Adrenal gland (tissue), 9 donors: ENCODE measurements at regions not wholly inside any gene's neighbourhood (a gene's known extent, or its start where the extent isn't known, plus 50 kb on each side); places are given as distances from the start of the nearest gene placed in this dataset.

Source experiments
- DNase-seq, 7 donors: peaks; one replicate each; pipeline ENCODE4 v3.0.0-alpha.2; 2019 to 2020
- H3K27ac ChIP-seq, 5 donors: fragments of 200-600 bp; sonication (generic) in 4 of 5; 1 replicate in 3 of 5; 2 replicates in 2 of 5; pipeline versions ENCODE4 v1.5.1 to v1.8.0; 2016 to 2020; ENCODE audit warnings: mild to moderate bottlenecking in 1 of 5
- H3K27me3 ChIP-seq: fragments of 200-600 bp; 2 replicates; pipeline ENCODE4 v1.8.0; 2021
- H3K36me3 ChIP-seq, 2 donors: fragments of 200-600 bp; replicated peaks in 1 of 2; 1 replicate in 1 of 2; 2 replicates in 1 of 2; pipeline versions ENCODE4 v1.5.1 to v1.8.0; 2018 to 2022
- H3K4me1 ChIP-seq, 2 donors: fragments of 200-600 bp; replicated peaks in 1 of 2; 1 replicate in 1 of 2; 2 replicates in 1 of 2; pipeline versions ENCODE4 v1.5.1 to v1.8.0; 2018 to 2021
- H3K4me3 ChIP-seq, 4 donors: fragments of 200-600 bp; sonication (generic) in 3 of 4; one replicate each; pipeline ENCODE4 v1.5.1; 2016 to 2018
- H3K9me3 ChIP-seq, 3 donors: fragments of 200-600 bp; sonication (generic) in 1 of 3; replicated peaks in 1 of 3; 1 replicate in 2 of 3; 2 replicates in 1 of 3; pipeline versions ENCODE4 v1.5.1 to v1.8.0; 2016 to 2021
- CTCF ChIP-seq, 6 experiments: fragments of 450-650 bp in 4 of 6; fragments of 200-600 bp in 2 of 6; sonication (generic) in 1 of 6; IDR thresholded peaks; 1 replicate in 5 of 6; 2 replicates in 1 of 6; pipeline versions ENCODE4 v1.5.1 to v1.8.0; 2016 to 2021; ENCODE audit warnings: antibody characterized with exemption in 6 of 6, mild to moderate bottlenecking in 2 of 6, moderate library complexity in 1 of 6
- POLR2A ChIP-seq, 2 donors: fragments of 450-650 bp; IDR thresholded peaks; one replicate each; pipeline ENCODE4 v1.6.1; 2017; ENCODE audit warnings: antibody characterized with exemption in 2 of 2, mild to moderate bottlenecking in 2 of 2, moderate library complexity in 1 of 2
- WGBS, 4 donors: extraction: QIAGEN DNeasy Blood & Tissue Kit in 2 of 4; methylation state at CpG; one replicate each; pipeline versions ENCODE4 v1.1.5 to v1.1.7; 2013 to 2017; 5-methylcytosine and 5-hydroxymethylcytosine counted together
- intact Hi-C, 2 donors: fragments of 100-400 bp; cut with DNase I; formaldehyde crosslinking; loops; one replicate each; pipeline versions ENCODE4 v1.14.1 to v1.15.0; 2022 to 2023
- donor health status: healthy with polysubstance abuse.
- donor health status: Bipolar disorder and iron deficiency.
- donor health status: DM: yes; HTN: yes; CAD: no.
- donor health status: DM: no; HTN: no; CAD: no.
- donor health status: DM: no; HTN: no; CAD: no.

- no peak overlapping the region for H3K27ac ChIP-seq
- no peaks in the 10 kb centered on the region for H3K36me3 ChIP-seq
- intact Hi-C loops: loop anchor here in 1 of 2 donors (10.0 kb wide), 1 partner anchor 546 kb away; no protein-coding TSS in a partner anchor
- TF ChIP-seq POLR2A (IDR thresholded peaks at IDR 0.05) (no peak), CTCF (IDR thresholded peaks at IDR 0.05) (no peak)
- no peaks in the 10 kb centered on the region for H3K4me1 ChIP-seq
- 41 to 56% (median 49%) methylated on average over 2 of the region's 2 CpGs for WGBS, 4 donors
- no peak overlapping the region for H3K4me3 ChIP-seq
- DNase-seq: no peak
- no peaks in the 10 kb centered on the region for H3K9me3 ChIP-seq
- no peaks in the 10 kb centered on the region for H3K27me3 ChIP-seq
Observed at GRCh38 chr4:165548702-165549101, 169.9 kb downstream of the CPE start.

GRCh38 chr4:165553221-165553810 is 174.5 kb downstream of the CPE start:
- TF ChIP-seq POLR2A (IDR thresholded peaks at IDR 0.05) (no peak), CTCF (IDR thresholded peaks at IDR 0.05) (no peak)
- Histone ChIP-seq H3K36me3 (no peaks in the 10 kb centered on the region), H3K27ac (no peak overlapping the region), H3K4me1 (no peaks in the 10 kb centered on the region), H3K4me3 (no peak overlapping the region), H3K27me3 (no peaks in the 10 kb centered on the region), H3K9me3 (no peaks in the 10 kb centered on the region)
- DNase-seq: no peak
- intact Hi-C loops: no loop called here
- WGBS, 4 donors: 69 to 80% (median 76%) methylated on average over 2 of the region's 2 CpGs

GRCh38 chr4:165555302-165555701 is 176.5 kb downstream of the CPE start:
- Histone ChIP-seq H3K27me3 (no peaks in the 10 kb centered on the region), H3K9me3 (no peaks in the 10 kb centered on the region), H3K36me3 (no peaks in the 10 kb centered on the region), H3K4me3 (no peak overlapping the region), H3K4me1 (no peaks in the 10 kb centered on the region), H3K27ac (no peak overlapping the region)
- no peak for DNase-seq
- WGBS, 4 donors: 53 to 61% (median 55%) methylated on average over 5 of the region's 5 CpGs
- intact Hi-C loops: no loop called here
- TF ChIP-seq CTCF (IDR thresholded peaks at IDR 0.05): no peak
- TF ChIP-seq POLR2A (IDR thresholded peaks at IDR 0.05): no peak

GRCh38 chr4:165556383-165556782 is 177.6 kb downstream of the CPE start:
- H3K4me3 ChIP-seq: no peak overlapping the region
- intact Hi-C loops: no loop called here
- no peak overlapping the region for H3K27ac ChIP-seq
- WGBS, 4 donors: 62 to 75% (median 72%) methylated on average over 1 of the region's 1 CpG
- H3K9me3 ChIP-seq: no peaks in the 10 kb centered on the region
- no peak for DNase-seq
- H3K36me3 ChIP-seq: no peaks in the 10 kb centered on the region
- H3K4me1 ChIP-seq: no peaks in the 10 kb centered on the region
- TF ChIP-seq POLR2A (IDR thresholded peaks at IDR 0.05) (no peak), CTCF (IDR thresholded peaks at IDR 0.05) (no peak)
- H3K27me3 ChIP-seq: no peaks in the 10 kb centered on the region
